ENCODE measurements at regions not wholly inside any gene's neighbourhood (a gene's known extent, or its start where the extent isn't known, plus 50 kb on each side); places are given as distances from the start of the nearest gene placed in this dataset.
"Not testable (repeated sequence)": the region's sequence is repeated elsewhere in the genome, so short reads cannot be mapped to it uniquely, and the experiment has no call there.

DNA sequence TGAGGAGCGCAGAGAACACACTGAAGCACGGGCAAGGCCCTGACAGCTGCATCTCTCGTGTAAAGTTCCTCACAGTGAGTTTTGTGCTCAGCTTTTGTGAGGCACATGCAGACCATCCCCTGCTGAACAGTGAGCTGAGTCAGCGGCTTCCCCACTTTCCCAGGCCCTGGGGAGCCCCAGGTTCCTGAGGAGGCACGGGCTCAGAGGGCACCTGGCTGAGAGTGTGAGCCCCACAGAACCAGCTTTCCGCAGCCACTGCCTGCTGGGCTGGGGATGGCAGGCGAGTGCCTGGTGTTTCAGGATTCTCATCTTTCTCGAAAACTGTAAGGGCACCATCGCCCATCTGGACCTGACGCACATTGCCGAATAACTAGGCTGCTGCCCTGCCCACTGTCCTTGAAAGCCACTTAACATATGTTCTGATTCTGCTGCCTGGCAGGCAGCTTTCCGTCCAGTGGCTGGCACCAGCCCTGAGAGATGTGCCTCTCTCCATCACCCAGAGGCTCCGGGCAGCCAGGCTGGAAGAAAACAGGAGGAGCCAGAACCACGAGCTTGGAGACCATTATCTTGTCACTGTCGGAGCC lies 266.7 kb upstream of the FOXF1 start:
- no peak for DNase-seq

DNA sequence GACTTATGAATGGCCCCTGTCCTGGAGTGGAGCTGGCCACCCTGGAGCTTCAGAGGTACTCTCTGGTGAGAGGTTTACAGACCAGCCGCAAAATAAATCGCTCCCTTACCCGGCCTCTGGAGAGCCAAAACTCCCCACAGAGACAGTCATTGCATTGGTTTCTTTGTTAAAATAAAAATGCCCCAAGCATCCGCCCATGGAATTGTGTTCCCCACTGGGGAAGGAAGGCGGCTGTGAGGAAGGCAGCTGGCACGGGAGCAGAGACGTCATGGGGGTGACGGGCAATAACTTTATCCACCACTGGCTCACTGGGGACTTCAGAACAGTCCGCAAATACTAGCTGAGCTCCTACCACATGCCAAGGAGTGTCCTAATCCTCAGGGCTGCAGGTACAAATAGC lies 266.2 kb upstream of the FOXF1 start:
- no peak for DNase-seq

DNA sequence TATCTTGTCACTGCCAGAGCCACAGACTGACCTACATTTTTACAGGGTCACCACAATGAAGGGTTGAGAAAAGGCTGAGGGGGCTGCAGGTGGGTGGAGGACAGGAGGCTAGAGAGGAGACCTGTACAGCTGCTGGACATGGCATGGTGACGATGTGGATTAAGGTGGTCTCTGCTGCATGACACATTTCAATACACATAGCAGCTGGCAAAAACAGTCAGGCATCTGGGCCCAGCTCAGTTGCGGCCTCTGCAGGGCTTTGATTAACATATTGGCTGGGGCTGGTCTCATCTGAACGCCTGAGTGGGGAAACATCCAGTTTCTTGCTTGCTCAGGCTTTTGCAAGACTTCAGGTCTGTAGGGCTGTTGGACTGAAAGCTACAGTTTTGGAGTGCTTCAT lies 265.4 kb upstream of the FOXF1 start:
- DNase-seq, result no peak

DNA sequence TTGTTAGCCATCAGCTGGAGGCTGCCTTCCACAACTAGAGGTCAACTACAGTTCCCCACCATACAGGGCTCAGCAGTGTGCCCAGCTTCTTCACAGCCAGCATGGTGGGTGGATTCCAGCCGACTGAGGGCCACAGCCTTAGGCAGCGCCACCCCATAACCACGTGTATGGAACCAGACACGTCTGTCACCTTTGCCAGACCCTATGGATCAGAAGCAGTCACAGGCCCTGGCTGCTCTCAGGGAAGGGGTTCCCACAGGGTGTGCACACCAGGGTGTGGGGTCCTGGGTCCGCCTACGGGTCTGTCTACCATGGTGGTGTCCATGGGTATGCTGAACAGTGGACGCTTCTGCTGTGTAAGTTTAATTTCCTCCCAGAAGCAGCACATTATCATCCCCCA lies 265.0 kb upstream of the FOXF1 start:
- DNase-seq, result no peak

DNA sequence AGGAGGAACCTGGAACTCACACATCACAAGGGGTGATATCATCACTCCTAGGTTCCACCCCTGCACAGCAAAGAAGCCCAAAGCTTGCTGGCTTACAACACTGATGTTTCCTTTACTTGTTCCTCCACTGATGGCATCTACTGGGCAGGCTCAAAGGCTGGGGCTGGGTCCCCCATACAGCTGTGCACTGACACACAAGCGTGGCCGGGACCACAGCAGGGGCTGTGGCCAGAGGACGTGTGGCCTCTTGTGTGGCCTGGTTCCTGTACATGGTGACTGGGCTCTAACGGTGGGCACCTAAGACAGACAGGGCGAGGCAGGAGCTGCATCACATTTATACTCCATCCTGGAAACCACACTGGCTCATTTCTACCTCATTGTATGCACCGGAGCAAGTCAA lies 264.4 kb upstream of the FOXF1 start:
- DNase-seq, result no peak

DNA sequence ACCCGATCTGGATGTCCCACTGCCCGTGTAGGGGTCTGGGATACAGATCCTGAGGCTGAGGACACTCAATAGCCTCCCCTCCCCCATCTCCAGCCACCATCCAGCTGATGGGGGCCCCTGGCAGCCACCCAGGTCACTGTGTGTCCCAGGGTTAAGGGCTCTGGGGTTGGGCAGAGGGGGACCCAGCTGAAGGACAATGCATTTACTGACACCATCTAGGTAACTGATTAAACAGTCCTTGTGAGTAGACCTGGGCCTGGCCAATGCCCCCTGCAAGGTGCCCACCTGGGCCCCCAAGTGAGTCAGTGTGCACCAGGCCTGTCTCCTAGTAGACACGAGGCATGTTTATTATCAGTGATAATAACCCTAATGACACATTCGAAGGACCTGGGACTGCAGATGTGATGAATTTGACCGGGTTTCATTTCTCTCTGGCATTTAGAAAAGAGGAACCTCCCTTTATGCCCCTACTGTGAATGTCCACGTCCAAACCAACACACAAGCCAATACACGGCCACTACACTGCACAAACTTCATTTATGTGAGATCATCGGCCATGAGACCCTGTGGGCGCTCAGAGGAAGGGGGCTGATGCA lies 261.9 kb upstream of the FOXF1 start:
- DNase-seq, result no peak

DNA sequence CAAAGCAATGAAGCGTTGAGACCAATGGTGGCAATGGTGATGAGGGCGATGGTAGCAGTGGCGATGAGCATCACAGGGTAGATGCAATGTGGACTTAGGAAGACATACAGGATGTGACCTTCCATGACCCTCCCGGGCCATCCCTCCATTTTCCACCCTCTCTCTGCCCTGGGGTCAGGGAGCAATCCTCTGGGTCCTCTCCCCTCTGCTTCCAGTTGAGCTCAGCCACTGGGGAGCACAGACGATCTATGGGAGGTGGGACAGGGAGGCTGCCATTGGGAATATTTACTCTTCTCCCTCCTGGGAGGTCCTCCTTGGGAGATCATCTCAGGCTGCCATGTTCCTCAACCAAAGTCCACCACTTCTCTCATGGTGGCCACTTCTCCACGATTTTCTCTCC lies 260.7 kb upstream of the FOXF1 start:
- DNase-seq, result no peak

DNA sequence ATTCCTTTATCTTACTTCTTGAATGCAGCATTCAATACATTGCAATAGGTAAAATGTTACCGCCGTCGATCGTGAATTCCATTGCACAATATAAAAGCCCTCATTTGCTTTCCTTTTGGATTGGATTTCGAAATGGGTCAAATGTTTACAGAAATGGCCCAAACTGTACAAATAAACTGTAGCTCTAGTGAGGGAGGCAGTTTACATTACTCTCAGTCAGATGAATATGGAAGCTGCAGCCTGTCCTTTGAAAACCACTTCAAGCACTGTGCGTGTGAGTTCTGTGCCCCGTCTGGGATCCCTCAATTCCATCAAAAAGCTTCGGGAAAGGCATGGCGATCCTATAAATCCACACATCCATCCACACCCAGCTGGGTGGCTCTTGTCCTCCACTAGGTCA lies 258.6 kb upstream of the FOXF1 start:
- DNase-seq, result no peak

DNA sequence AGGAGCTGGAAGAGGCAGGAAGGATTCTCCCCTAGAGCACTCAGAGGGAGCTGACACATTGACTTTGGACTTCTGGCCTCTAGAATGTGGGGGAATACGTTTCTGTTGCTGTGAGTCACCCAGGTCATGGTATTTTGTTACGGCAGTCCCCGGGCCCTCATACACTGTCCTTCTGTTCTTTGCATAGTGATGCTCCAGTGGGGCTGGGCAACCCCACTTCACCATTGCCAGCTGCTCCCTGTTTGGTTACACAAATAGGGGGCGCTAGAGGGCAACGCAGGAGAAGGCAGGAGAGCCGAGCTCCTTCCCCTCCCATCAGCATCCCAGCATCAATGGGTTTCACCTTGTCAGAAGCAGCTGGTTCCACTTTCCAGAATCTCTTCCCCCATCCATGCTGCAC lies 257.7 kb upstream of the FOXF1 start:
- no peak for DNase-seq

DNA sequence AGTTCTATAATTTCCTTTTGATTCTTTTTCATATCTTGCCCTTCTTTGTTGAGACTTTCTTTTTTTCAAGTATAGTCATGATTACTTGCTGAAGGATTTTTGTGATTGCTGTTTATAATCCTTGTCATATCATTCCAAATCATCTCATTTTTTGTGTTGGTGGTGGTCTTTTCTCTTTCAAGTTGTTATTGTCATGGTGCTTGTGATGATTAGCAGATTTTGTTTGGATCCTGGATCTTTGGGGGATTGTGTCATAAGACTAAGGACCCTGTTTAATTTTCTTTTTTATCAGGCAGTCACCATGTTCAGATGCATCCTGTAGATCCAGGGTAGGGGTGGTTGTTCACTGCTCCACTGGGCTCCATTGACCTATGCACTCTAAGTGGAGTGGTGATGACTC lies 254.4 kb upstream of the FOXF1 start:
- DNase-seq, result no peak

DNA sequence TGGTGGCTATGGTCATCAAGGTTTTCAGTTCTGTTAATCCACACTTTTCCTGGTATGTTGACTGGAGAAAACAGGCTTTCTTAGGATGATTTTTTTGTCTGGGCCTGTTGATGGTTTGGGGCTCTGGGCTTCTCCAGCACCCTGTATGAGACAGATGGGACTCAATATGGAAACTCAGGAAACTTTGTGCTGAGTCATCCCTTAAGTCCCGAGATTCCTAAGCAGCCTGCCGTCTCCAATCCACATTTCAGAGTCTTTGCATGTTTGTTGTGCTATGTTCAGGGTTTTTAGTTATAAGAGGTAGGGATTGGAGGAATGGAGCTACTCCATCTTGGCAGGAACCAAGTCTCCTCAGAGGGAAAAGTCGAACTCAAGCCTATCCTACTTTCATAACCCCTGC lies 253.3 kb upstream of the FOXF1 start:
- no peak for DNase-seq

DNA sequence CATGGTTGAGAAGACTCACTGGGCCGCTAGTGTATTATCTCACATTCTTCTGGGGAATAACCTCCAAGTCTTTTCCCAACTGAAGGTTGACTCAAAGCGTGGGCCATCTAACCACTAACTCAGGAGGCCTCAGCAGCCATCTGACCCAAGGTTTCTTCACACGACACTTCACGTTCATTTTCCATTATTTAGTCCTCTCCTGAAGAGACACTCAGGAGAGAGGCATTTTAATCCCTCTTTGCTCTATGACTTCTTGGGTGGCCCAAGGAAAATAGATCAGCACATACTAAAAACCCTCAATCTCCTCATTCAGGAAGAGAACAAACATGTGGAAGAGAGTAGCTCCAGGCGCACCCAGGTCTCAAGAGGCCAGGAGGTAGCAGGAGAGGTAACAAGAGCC lies 252.8 kb upstream of the FOXF1 start:
- DNase-seq, result no peak

DNA sequence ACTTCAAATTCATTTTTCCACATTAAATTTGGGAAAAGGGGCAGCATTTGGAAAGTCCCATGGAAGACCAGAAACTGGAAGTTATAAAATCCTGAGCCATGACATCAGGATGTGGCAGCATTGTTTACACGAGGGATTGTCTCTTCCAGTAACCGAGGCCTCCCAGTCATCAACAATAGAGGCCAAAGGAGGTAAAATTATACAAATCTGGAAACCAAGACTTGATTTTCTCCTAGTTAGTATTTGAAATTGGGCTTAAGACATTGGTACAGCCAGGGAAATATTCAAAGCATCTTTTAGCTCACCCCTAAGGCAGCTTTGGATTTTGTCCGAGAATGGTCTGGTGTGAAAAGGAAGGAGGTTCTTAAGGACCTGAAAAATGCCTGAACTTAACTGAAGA lies 251.6 kb upstream of the FOXF1 start:
- DNase-seq, result no peak

DNA sequence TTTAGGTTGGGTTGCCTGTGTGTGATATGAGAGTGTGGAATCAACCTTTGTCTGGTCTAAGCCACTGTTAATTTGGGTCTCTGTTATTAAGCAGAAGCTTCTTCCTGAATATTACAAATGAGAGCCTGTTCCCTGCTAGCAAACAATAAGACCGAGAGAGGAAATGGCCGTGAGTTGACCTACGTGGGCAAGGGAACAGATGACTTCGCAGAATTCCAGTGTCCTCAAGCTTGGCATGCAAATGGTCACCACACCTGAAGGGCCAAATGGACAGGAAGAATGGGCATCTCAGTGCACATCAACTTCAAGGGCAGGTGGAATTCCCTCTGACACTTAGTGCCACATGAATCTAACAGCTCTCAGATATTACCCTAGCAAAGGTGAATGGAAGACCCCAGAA lies 250.8 kb upstream of the FOXF1 start:
- no peak for DNase-seq

DNA sequence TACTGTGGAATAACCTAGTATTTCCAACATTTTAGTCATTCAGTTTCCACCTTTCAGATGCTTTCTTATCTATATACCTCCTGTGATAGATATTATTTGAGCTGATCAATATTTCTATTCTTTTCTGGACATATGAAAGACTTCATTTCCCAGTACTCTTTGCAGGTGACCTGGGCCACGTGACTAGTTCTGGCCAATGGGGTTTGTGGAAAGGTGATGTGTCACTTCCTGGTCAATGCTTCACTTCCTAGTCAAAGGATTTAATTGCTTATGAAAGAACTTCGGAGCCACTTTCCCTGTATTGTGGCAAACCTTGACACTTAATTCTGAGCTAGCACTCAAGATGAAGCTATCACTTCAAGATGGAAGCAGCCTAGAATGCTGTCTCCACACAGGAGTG lies 248.9 kb upstream of the FOXF1 start:
- no peak for DNase-seq

DNA sequence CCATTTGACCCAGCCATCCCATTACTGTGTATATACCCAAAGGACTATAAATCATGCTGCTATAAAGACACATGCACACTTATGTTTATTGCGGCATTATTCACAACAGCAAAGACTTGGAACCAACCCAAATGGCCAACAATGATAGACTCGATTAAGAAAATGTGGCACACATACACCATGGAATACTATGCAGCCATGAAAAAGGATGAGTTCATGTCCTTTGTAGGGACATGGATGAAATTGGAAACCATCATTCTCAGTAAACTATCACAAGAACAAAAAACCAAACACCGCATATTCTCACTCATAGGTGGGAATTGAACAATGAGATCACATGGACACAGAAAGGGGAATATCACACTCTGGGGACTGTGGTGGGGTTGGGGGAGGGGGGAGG lies 242.7 kb upstream of the FOXF1 start:
- DNase-seq, result not testable (repeated sequence)

DNA sequence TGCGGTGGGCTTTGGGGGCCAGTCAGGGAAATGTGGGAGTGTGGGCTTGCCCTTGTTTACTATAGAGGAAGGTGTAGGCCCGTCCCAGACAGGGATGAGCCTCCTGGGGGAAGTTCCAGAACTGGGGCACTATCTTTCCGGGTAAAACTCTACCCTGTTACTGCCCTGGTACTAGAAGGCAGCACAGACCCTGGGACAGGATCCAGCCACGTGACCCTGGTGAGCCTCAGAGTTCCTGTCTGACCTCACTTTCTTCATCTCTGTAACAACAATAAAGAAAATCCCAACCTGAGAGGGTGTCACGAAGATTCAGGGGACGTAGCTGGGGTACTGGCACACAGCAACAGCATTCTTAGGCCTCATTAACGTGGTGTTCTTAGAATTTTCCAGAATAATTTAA lies 239.6 kb upstream of the FOXF1 start:
- DNase-seq, result no peak

DNA sequence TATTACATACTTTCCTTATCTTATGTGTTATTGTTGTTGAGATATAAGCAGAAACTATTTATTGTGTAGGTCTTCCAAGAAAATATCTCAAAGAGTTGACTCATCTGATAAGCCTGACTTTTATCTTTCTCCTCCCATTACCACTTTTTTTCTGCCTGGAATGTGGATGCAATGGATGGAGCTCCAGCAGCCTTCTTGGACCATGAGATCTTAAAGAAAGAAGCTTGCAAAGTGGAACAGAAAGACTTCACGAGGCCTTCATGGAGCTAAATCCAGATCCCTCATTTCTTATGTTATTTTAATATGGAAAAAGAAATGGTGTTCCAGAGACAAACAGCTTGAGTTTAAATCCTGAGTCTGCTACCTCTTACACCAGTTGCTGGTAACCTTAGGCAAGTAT lies 237.6 kb upstream of the FOXF1 start:
- no peak for DNase-seq

DNA sequence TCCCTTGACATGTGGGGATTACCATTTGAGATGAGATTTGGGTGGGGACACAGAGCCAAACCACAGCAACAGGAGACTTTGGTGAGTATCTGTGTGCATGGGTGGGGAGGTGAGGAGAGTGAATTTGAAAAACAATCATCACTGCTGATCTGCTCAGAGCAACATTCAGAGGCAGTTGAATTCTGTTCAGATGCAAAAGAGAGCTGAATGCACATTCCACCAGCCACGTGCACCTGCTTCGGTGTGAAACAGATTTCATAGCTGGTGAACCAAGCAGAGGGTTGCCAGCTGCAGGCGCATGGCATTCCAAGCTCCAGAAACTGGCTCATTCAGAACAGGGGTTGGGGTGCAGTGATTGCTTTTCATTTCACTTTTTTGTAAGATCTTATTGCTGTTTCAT lies 233.1 kb upstream of the FOXF1 start:
- DNase-seq, result no peak

DNA sequence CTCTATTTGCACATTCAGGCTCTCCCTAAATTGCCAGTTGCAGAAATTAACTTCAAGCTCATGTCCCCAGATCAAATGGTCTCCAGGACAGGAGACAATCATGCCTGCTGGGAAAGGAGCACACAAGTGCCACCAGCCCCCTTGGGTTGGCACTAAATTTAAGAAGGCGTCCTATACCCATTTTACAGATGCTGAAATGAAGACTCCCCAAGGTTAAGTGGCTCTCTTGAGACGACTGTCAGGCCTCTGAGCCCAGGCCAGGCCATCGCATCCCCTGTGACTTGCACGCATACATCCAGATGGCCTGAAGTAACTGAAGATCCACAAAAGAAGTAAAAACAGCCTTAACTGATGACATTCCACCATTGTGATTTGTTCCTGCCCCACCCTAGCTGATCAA lies 232.5 kb upstream of the FOXF1 start:
- DNase-seq, result not testable (repeated sequence)

DNA sequence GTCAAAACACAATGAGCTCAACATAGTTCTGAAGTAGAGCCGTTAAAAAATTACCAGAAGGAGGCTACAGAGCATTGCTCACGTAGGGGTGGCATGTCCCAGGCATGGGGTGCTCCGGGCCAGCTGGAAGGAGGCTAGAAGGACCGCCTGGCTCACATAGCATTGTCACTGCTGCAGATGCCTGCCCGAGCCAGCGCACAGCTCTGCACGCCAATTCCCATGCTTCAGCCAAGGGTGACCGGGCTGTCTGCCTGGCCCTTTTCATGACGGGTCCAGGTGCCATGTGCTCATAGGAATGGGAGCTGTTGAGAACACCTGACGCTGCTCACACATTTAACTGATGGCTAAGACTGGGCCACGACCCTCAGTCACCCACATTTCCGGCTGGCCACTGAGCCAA lies 228.9 kb upstream of the FOXF1 start:
- no peak for DNase-seq

DNA sequence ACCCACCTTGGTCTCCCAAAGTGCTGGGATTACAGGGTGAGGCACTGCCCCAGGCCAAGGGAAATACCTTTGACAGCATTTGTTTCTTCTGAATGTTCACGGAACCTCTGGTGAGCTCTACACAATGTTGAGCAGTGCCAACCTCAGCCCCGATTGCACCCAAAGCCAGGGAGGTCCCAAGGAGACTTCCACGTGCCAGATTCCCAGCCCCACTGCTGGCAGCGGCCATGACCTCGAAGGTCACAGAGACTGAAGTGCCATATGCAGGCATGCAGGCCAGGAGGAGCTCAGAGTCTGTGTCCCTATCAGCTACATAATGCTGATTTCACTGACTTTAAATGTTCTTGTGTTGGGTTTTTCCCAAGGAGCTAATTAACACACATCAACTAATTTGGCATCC lies 226.4 kb upstream of the FOXF1 start:
- DNase-seq, result no peak

DNA sequence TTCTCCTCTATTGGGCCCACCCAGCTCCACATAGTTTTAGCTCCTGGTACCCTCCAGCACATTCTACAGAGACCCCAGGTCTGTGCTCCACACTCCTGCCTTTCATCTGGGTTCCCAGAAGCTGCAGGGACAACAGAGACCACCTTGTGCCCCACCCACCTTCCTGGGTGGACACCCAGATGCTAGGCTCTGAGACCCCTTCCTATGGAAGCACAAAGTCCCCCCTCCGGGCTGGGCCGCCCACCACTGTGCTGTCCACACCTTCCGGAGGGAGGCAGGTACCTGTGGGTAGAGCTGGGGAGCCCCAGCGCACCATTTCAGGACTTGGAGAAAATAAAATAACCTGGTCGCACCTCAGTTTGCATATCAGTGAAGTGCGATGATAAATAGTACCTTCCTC lies 224.9 kb upstream of the FOXF1 start:
- DNase-seq, result no peak

DNA sequence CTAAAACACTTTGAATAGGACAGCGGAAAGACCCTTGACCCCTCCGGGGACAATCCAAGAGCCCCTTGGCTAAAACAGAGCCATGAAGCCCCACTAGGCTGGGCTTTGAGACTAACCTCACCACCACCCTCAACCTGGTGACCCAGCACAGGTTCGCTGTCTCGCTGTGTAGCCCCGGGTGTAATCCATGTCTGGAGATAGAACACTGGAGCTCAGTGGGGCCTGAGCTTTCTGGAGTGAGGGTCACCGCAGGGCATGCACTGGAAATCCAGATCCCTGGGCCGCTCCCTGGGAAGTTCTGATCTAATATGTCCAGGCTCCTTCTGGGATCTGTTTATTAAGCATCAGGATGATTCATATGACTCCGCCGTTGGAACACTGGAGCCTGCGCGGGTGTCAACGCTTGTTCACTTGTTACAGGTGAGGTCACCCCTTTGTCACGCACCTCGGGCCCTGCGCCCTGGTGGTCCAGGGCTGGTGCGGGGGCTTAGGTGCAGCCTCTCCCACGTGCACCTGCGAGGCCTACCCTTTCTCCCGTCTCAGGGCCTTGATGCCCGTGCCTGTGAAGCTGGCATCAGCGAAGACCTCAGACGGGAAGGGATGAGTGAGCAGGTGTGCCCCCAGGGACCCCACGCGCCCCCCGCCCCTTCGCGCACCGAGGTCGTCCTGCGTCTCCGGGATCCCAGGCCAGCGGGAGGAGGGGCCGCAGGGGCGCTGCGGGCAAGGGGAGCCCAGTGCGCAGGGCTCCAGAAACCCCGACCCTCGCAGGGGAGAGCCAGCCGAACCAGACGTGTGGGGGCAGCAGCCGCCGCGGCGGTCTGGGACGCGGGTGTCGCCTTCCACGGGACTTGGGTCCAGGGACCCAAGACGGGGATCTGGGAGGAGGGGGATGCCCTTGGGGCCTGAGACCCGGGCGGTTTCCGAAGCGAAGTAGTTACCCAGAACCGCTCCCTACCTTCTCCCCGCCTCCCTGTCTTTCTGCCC lies 224.1 kb upstream of the FOXF1 start:
- no peak for DNase-seq
